ENCODE measurements at regions not wholly inside any gene's neighbourhood (a gene's known extent, or its start where the extent isn't known, plus 50 kb on each side); places are given as distances from the start of the nearest gene placed in this dataset.
"Not testable (repeated sequence)": the region's sequence is repeated elsewhere in the genome, so short reads cannot be mapped to it uniquely, and the experiment has no call there.

DNA sequence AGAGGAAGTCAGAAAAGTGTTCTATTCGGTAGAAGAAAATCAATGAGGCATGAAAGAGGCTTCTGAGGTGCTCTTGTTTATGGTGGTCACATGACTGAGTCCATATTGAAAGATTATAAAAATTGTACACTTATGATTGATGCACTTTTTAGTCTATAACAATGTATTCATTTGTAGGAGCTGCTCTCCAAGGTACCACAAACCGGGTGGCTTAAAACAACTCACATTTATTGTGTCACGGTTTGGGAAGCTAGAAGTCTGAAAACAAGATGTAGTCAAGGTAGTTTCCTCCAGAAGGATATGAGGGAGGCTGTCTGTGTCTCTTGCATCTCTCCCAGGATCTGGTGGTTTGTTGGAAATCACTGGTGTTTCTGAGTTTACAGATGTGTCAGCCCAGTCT lies 86.6 kb upstream of the NIPA1 start:
- TF ChIP-seq CTCF (conservative IDR thresholded peaks at IDR 0.05; ENCODE audit: low read length); EZH2phosphoT487 (IDR thresholded peaks at IDR 0.05; ENCODE audit: borderline replicate concordance, low read depth, low read length): not testable (repeated sequence)
